Fibroblast of the aortic adventitia (primary cell): ENCODE measurements at regions not wholly inside any gene's neighbourhood (a gene's known extent, or its start where the extent isn't known, plus 50 kb on each side); places are given as distances from the start of the nearest gene placed in this dataset.

ENCODE experiments used
- DNase-seq: peaks from one replicate; pipeline ENCODE4 v3.0.0-alpha.2; 2010; ENCODE audit warnings: low read depth
- H3K4me3 ChIP-seq: 2 replicates; pipeline ENCODE4 v1.5.1; 2011; ENCODE audit warnings: low read depth, mild to moderate bottlenecking, control low read depth, low read length, moderate library complexity
- CTCF ChIP-seq: IDR thresholded peaks from 2 replicates; pipeline ENCODE4 v1.5.1; 2011; ENCODE audit warnings: mild to moderate bottlenecking, low read length, control low read depth, inconsistent platforms; ENCODE audit not compliant: insufficient read depth

- no peak overlapping the region for H3K4me3 ChIP-seq
- TF ChIP-seq CTCF: no peak
- no peak for DNase-seq
Observed at GRCh38 chr2:66058675-66059074, 376.2 kb upstream of the MEIS1 start.

DNA sequence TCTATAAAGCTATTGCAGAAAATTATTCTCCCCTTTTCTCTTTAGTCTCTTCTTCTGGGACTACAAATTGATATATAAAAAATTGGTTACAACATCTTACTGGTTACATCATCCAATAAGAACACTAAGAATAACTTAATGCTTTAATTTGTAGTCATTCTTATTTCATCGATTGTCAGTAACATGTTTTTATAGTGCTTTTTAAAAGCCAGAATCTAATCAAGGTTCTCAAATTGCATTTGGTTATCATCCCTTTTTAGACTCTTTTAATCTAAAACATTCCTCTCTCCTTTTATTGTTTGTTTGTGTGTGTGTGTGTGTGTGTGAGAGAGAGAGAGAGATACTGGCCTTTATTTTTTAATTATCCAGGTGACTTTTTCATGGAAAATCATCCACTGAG is 377.1 kb upstream of the MEIS1 start:
- no peak for DNase-seq
- no peak overlapping the region for H3K4me3 ChIP-seq
- no peak for TF ChIP-seq CTCF

DNA sequence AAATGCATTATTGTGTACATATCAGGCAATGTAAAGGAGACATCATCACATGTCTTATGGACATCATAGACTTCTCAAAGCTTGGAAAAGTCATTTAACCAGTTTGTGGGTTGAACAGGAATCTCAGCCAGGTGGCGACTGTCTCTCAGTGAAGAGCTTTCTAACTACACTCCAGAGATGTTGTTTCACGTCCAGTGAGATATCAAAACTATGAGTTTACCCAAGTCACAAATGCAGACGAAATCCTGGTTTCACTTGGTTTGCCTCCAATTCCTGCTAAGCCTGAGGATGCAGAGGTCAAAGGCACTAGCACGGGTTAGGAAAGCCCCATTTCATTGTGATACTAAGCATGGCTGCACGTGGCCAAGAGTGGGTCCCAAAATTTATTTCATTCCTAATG is 384.5 kb upstream of the MEIS1 start:
- DNase-seq: no peak
- no peak overlapping the region for H3K4me3 ChIP-seq
- TF ChIP-seq CTCF: no peak

DNA sequence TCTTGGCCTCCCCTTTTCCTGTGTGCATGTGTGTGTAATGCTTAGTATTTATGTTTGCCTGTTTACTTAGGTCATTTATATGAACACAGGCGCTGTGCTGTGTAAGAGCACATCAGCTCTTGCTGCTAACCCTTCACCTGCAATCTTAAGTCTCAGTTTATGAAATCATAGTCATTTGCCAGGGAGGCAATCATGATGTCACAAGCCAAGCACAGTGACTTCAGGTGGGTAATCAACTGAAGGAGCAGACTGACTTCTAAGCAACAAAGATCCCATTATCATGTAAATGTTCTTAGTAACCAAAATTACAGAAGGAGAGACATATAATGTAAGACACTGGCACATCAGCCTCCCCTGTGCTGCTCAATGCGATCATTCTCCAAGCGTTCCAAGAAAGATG is 386.3 kb upstream of the MEIS1 start:
- TF ChIP-seq CTCF: no peak
- DNase-seq: no peak
- no peak overlapping the region for H3K4me3 ChIP-seq

- H3K4me3 ChIP-seq: no peak overlapping the region
- no peak for TF ChIP-seq CTCF
- DNase-seq: no peak
Observed at GRCh38 chr2:66041902-66042657, 392.8 kb upstream of the MEIS1 start.

- TF ChIP-seq CTCF: no peak
- no peak overlapping the region for H3K4me3 ChIP-seq
- DNase-seq: no peak
Observed at GRCh38 chr2:66036948-66037347, 398.0 kb upstream of the MEIS1 start.

DNA sequence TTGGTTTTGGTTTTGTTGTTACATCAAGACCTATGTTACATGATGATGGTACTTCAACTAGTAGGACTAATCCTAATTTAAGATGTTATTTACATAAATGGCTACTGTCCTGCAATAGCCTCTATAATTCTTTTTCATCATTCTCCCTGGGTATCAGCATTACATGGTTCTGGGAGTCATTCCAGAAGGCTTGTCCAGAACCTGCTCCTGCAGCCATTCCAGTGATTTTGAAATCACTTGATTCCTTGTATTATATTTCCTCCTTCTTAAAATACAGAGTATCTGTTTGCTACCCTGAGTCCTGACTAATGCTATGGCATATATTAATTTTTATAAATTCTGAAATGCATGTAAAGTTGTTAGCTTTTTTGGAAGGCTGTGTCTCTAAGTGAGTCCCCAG is 400.5 kb upstream of the MEIS1 start:
- DNase-seq: no peak
- no peak for TF ChIP-seq CTCF
- no peak overlapping the region for H3K4me3 ChIP-seq
